Gastrocnemius medialis (tissue), 4 donors: ENCODE measurements at regions not wholly inside any gene's neighbourhood (a gene's known extent, or its start where the extent isn't known, plus 50 kb on each side); places are given as distances from the start of the nearest gene placed in this dataset.

ENCODE experiments used
- ATAC-seq, 2 donors: fragments of 150-250 bp; one replicate each; pipeline ENCODE4 v1.9.1; 2016
- DNase-seq, 2 donors: peaks; one replicate each; pipeline ENCODE4 v3.0.0-alpha.2; 2019
- H3K27ac ChIP-seq, 4 donors: fragments of 200-600 bp; sonication (generic); 1 replicate in 1 of 4; 2 replicates in 3 of 4; pipeline ENCODE4 v1.5.1; 2016 to 2018; ENCODE audit warnings: mild to moderate bottlenecking in 2 of 4, moderate library complexity in 1 of 4
- H3K27me3 ChIP-seq, 3 donors: fragments of 200-600 bp; sonication (generic) in 2 of 3; 1 replicate in 1 of 3; 2 replicates in 2 of 3; pipeline versions ENCODE4 v1.5.1 to v1.6.0; 2016 to 2019; ENCODE audit warnings: mild to moderate bottlenecking in 1 of 3, moderate library complexity in 1 of 3
- H3K36me3 ChIP-seq, 2 donors: fragments of 200-600 bp; sonication (generic) in 1 of 2; one replicate each; pipeline ENCODE4 v1.5.1; 2017 to 2018
- H3K4me1 ChIP-seq, 2 donors: fragments of 200-600 bp; sonication (generic) in 1 of 2; one replicate each; pipeline ENCODE4 v1.5.1; 2016 to 2017; ENCODE audit warnings: mild to moderate bottlenecking in 2 of 2
- H3K4me3 ChIP-seq, 4 donors: fragments of 200-600 bp; sonication (generic) in 3 of 4; 1 replicate in 1 of 4; 2 replicates in 3 of 4; pipeline ENCODE4 v1.5.1; 2016 to 2019; ENCODE audit warnings: mild to moderate bottlenecking in 2 of 4
- H3K9me3 ChIP-seq, 3 donors: fragments of 200-600 bp; sonication (generic) in 2 of 3; 1 replicate in 1 of 3; 2 replicates in 2 of 3; pipeline ENCODE4 v1.5.1; 2016 to 2019
- POLR2A ChIP-seq, 2 donors: fragments of 450-650 bp; IDR thresholded peaks; one replicate each; pipeline ENCODE4 v1.6.1; 2017; ENCODE audit warnings: antibody characterized with exemption in 2 of 2, mild to moderate bottlenecking in 2 of 2, moderate library complexity in 2 of 2
- in situ Hi-C, 4 donors: fragments of 200-750 bp; cut with MboI; loops; one replicate each; pipeline versions ENCODE4 v1.15.0 to v1.8.0; 2017; ENCODE audit warnings: low sequenced_read_pairs in 4 of 4
- intact Hi-C: fragments of 100-400 bp; cut with DNase I; formaldehyde crosslinking; loops from one replicate; pipeline ENCODE4 v1.15.1; 2023; ENCODE audit warnings: low total_unique reads
- TF ChIP-seq, protein P1 (sequence below), 5 experiments: fragments of 450-650 bp in 3 of 5; fragments of 200-600 bp in 2 of 5; sonication (generic) in 2 of 5; IDR thresholded peaks in 4 of 5; conservative IDR thresholded peaks in 1 of 5; 1 replicate in 4 of 5; 2 replicates in 1 of 5; pipeline ENCODE4 v1.5.1; 2016 to 2019; ENCODE audit warnings: antibody characterized with exemption in 5 of 5, mild to moderate bottlenecking in 3 of 5, moderate library complexity in 3 of 5

- no peaks in the 10 kb centered on the region for H3K36me3 ChIP-seq
- DNase-seq, result no peak
- no peak for ATAC-seq
- no peaks in the 10 kb centered on the region for H3K27me3 ChIP-seq
- H3K4me1 ChIP-seq, result peaks cover 0 to 6% of the 10 kb centered on the region in 2 donors
- no peaks in the 10 kb centered on the region for H3K9me3 ChIP-seq
- intact Hi-C loops (no loop called here), in situ Hi-C loops (loop anchor here in 1 of 4 donors (25.0 kb wide), 1 partner anchor 300 kb away; no protein-coding TSS in a partner anchor)
- TF ChIP-seq, protein P1, sequence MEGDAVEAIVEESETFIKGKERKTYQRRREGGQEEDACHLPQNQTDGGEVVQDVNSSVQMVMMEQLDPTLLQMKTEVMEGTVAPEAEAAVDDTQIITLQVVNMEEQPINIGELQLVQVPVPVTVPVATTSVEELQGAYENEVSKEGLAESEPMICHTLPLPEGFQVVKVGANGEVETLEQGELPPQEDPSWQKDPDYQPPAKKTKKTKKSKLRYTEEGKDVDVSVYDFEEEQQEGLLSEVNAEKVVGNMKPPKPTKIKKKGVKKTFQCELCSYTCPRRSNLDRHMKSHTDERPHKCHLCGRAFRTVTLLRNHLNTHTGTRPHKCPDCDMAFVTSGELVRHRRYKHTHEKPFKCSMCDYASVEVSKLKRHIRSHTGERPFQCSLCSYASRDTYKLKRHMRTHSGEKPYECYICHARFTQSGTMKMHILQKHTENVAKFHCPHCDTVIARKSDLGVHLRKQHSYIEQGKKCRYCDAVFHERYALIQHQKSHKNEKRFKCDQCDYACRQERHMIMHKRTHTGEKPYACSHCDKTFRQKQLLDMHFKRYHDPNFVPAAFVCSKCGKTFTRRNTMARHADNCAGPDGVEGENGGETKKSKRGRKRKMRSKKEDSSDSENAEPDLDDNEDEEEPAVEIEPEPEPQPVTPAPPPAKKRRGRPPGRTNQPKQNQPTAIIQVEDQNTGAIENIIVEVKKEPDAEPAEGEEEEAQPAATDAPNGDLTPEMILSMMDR (IDR thresholded peaks at IDR 0.05 in 4 of 5, conservative IDR thresholded peaks at IDR 0.05 in 1 of 5), result no peak
- TF ChIP-seq POLR2A (IDR thresholded peaks at IDR 0.05), result no peak
- no peak overlapping the region for H3K27ac ChIP-seq
- H3K4me3 ChIP-seq, result no peak overlapping the region
Observed at GRCh38 chr9:89787595-89787994, 182.8 kb downstream of the GADD45G start.

DNA sequence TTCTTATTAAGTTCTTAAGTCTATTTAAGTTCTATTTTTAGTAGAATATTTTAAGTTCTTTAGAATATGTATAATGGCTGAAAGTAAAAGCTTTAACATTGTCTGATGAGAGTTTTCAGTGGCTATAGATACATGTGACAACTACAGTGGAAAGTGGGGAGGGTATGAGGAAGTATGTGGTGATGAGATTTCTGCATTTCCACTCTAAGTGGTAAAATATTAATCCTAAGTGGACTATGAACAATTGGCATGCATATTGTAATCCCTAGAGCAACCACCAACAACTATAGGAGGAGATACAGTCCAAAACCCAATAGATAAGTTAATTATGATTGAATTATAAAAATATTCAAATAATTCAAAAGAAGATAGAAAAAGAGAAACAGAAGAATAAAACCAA is 183.6 kb downstream of the GADD45G start:
- no peaks in the 10 kb centered on the region for H3K27me3 ChIP-seq
- TF ChIP-seq POLR2A (IDR thresholded peaks at IDR 0.05), result no peak
- TF ChIP-seq, protein P1 (IDR thresholded peaks at IDR 0.05 in 4 of 5, conservative IDR thresholded peaks at IDR 0.05 in 1 of 5), result no peak
- DNase-seq (no peak), ATAC-seq (no peak)
- intact Hi-C loops, result no loop called here
- in situ Hi-C loops, result loop anchor here in 1 of 4 donors (25.0 kb wide), 1 partner anchor 299 kb away; no protein-coding TSS in a partner anchor
- H3K4me3 ChIP-seq, result no peak overlapping the region
- H3K27ac ChIP-seq, result no peak overlapping the region
- H3K4me1 ChIP-seq, result peaks cover 0 to 6% of the 10 kb centered on the region in 2 donors
- no peaks in the 10 kb centered on the region for H3K9me3 ChIP-seq
- no peaks in the 10 kb centered on the region for H3K36me3 ChIP-seq

DNA sequence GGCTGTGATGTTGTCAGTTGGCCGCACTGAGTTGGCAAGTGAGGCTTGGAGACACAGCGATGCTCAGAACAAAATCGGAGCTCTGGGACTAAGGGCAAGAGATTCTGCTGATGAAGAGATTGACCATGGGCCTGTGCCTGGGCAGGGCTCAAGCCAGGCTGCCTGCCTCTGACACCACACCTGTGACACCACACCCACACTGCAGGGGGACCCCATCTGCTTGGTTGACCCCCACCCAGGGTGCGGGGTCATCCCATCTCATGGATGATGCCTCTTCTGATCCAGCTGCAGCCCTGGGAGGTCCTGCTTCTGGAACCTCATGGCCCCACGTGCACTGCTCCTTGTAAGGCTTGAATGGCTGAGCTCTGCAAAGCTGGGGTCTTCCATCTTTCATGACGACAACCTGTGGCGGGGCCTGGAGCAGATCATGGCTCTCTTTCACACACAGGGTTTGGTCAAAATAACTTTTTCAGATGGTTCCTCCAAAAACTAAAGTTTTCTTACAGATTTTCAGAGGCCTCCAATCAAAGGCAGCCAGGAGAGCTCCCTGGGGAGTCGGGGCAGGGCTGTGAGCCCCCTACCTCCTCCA is 185.2 kb downstream of the GADD45G start:
- intact Hi-C loops (loop anchor here (10.0 kb wide), 1 partner anchor 245 kb away; no protein-coding TSS in a partner anchor), in situ Hi-C loops (loop anchor here in 1 of 4 donors (25.0 kb wide), 1 partner anchor 297 kb away; no protein-coding TSS in a partner anchor)
- TF ChIP-seq, protein P1 (IDR thresholded peaks at IDR 0.05 in 4 of 5, conservative IDR thresholded peaks at IDR 0.05 in 1 of 5), result no peak
- TF ChIP-seq POLR2A (IDR thresholded peaks at IDR 0.05), result no peak
- ATAC-seq, result no peak
- no peak for DNase-seq
- Histone ChIP-seq H3K27me3 (no peaks in the 10 kb centered on the region), H3K4me3 (no peak overlapping the region), H3K36me3 (no peaks in the 10 kb centered on the region), H3K9me3 (no peaks in the 10 kb centered on the region), H3K4me1 (peaks cover 0 to 6% of the 10 kb centered on the region in 2 donors), H3K27ac (no peak overlapping the region)

DNA sequence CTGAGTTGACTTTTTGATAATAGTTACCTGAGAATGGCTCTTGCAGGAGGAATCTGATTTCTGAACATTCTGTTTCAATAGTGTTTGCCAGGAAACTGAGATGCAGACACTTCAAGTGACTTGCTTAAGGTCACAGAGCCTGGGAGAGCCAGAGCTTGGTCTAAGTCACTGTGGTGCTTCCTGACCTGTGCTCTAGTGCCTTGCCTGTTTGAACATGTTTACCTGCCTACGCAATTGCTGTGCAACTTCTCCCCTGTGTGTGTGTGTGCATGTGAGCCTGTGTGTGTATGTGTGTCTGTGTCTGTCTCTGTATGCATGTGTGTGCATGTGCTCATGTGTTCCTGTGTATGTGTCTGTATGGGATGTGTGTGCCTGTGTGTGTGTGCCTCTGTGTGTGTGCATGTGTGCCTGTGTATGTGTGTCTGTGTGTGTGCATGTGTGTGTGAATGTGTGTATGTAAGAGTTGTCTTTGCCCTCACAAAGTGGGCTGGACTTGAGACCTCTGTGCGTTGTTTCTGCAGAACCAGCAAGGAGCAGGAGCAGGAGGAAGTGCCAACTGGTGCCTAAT is 185.8 kb downstream of the GADD45G start:
- DNase-seq (no peak), ATAC-seq (no peak)
- Histone ChIP-seq H3K36me3 (no peaks in the 10 kb centered on the region), H3K27me3 (no peaks in the 10 kb centered on the region), H3K27ac (no peak overlapping the region), H3K4me1 (peaks cover 0 to 6% of the 10 kb centered on the region in 2 donors), H3K4me3 (no peak overlapping the region), H3K9me3 (no peaks in the 10 kb centered on the region)
- intact Hi-C loops (loop anchor here (10.0 kb wide), 1 partner anchor 244 kb away; no protein-coding TSS in a partner anchor), in situ Hi-C loops (loop anchor here in 1 of 4 donors (25.0 kb wide), 1 partner anchor 297 kb away; no protein-coding TSS in a partner anchor)
- TF ChIP-seq, protein P1 (IDR thresholded peaks at IDR 0.05 in 4 of 5, conservative IDR thresholded peaks at IDR 0.05 in 1 of 5), result no peak
- no peak for TF ChIP-seq POLR2A (IDR thresholded peaks at IDR 0.05)
